Activated T-helper 1 cell treated with anti-CD3 and anti-CD28 coated beads, Interleukin-2, amount 50 U/mL, for 16 hours (primary cell): ENCODE measurements at regions not wholly inside any gene's neighbourhood (a gene's known extent, or its start where the extent isn't known, plus 50 kb on each side); places are given as distances from the start of the nearest gene placed in this dataset.

Experiments used
- DNase-seq, 2 donors: peaks; one replicate each; pipeline ENCODE4 v3.0.0-alpha.2; 2020; ENCODE audit warnings: low read depth in 1 of 2, low spot score in 1 of 2

DNA sequence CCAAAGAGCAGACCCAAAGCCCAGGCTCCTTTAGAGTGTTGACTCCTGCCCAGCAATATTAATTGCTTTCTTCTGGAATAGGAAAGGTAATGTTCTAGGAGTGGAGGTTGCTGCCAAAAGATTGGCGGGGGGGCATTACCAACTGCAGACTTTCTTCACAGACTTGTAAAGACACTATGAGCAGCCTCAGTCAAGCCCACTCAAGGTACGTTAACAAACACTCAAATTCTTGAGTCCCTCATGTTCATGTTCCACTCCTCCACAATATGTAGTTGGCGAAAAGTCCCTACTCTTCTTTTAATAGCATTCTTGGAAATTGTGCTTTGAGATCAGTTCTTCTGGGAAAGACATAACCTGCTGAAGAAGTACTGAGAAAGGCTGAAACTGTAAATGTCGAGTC, 409.2 kb upstream of the KIF2A start:
- no peak for DNase-seq

DNA sequence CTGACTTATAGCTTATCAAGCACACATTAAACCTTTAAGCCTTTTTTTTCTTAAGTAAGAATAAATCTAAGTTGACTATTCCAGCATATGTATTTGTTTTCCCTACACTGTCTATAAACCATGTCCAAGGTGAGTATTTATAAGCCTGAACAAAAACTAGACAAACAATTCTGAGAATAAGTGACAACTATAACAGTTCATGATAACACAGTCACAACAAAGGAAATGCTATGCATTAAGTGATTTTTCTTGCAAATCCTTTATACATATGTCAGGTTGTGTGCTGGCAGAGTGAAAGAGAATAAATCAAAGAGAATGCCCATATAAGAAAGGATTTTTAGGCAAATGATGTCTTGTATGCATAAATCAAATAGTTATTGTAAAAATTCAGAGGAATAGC, 408.8 kb upstream of the KIF2A start:
- DNase-seq: no peak

DNA sequence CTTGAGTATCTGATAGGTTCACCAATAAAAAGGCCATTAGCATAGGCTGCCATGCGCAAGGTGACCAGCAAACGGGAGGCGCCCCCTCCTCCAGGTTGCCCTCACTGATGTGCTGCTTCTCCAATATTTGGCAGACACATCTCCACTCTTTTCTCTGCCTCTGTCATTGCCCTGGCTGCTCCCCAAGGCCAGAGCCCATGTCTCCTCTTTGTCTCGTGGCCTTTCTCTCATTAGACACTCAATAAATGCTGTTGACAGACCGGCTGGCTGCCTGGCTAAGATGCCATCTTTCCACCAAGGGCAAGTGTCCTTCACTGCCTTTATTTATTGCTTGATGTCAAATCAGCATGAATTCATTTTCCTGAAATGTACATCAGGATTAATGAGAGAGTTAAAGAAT, 404.0 kb upstream of the KIF2A start:
- DNase-seq: no peak

DNA sequence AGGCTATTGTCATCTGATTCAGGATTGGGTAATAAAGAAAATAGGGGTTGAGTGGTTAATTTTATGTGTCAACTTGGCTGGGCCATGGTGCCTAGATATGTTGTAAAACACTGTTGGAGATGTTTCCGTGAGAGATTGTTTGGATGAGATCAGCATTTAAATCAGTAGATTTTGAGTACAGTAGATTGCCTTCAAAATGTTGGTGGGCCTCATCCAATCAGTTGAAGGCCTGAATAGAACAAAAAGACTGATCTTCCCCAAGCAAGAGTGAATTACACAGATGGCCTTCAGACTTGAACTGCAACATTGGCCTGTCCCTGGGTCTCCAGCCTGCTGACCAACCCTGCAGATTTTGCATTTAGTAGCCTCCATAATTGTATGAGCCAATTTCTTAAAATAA, 401.3 kb upstream of the KIF2A start:
- no peak for DNase-seq

DNA sequence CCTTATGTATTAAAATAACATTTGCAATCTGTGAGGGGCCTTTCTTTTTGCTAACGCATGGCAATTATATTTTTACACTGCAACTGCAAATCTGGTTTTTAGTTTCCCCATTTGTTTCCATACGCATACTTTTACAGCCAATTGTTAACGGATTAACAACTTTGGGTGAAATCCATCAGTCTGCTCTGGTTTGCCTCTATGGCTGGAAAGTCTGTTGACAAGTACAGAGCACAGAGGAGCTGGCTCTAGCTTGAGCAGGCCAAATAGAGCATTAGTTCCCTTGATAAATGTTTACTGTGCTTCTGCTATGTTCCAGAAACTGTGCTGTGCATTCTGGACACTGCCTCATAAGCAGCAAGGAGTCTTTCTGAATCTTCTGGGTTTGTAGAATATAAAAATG, 400.4 kb upstream of the KIF2A start:
- DNase-seq: no peak

DNA sequence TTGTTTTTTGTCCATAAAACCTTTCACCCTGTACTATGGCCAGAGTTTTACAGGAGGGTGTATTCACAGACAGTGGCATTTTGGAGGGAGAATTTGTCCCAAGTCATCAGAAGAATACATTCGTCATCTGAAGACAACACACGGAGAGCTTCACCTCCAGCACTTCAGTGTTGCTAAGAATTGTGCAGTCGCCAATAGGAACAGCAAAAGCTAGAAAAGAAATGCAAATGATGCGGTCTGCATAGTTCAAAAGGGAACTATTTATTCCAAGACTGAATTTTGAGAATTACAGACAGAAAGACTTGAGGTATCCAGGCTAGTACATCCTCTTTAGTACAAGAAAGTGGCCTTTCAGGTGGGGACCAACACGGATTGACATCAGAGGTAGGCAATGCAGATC, 399.2 kb upstream of the KIF2A start:
- DNase-seq: no peak

DNA sequence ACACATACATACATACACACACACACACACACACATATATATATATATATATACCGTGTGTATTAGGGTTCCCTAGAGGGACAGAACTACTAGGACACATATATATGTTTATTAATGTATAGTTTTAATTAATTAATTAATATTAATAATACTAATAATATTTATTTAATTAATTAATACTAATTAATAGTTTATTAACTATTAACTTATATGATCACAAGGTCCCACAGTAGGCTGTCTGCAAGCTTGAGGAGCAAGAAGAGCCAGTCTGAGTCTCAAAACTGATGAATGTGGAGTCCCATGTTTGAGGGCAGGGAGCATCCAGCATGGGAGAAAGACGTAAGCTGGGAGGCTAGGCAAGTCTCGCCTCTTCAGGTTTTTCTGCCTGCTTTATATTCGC, 398.0 kb upstream of the KIF2A start:
- no peak for DNase-seq

DNA sequence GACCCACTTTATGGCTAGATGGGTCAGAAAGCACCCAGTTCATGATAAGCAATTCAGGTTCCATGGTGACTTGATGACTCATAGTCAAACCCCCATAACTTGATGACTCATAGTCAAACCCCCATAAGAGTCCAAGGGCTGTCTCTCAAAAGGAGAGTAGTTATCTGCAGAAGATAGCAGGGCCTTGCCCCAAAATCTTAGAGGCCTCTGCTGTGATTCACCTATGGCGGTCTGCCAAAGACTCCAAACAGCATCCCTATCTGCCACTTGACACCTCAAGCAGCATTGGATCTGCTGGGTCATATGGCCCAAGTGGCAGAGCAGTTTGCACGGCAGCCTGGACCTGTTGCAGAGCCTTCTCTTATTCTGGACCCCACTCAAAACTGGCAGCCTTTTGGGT, 395.2 kb upstream of the KIF2A start:
- DNase-seq: no peak

DNA sequence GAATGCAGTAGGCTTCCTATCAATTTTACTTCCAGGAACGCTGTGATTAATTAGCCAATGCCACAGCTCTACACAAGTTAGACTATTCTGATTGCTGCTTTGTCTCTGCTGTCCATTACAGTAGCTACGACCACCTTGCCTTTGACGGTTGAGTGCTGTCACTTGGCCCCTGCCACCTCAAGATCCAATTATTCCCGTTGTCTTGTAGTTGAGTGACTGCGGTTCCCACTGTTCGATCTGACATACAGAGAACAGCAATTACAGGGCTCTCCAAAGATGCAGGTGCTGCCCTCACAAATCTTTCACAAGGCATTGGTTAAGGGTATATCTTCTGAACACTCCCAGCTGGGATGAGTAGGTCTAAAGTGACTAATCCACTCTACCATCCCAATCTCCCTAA, 393.4 kb upstream of the KIF2A start:
- DNase-seq: no peak

DNA sequence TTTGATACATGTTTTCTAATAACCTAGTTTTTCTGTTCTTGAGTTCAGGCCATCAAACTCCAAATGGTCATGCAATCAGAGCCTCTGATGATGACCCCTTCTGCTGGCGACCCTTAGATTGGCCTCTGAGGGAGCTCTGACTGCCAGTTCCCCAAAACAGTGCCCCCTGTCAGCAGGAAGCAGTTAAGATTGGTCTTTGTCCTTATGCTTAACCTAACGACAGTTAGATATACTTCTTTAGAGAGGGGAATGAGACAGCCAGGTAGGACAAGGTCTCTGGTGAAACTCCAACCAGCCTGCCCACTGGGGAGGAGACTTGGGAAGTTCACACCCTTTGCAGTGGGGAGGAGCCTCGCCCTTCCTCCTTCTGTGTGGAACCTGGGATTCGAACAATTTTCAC, 390.4 kb upstream of the KIF2A start:
- DNase-seq: no peak

DNA sequence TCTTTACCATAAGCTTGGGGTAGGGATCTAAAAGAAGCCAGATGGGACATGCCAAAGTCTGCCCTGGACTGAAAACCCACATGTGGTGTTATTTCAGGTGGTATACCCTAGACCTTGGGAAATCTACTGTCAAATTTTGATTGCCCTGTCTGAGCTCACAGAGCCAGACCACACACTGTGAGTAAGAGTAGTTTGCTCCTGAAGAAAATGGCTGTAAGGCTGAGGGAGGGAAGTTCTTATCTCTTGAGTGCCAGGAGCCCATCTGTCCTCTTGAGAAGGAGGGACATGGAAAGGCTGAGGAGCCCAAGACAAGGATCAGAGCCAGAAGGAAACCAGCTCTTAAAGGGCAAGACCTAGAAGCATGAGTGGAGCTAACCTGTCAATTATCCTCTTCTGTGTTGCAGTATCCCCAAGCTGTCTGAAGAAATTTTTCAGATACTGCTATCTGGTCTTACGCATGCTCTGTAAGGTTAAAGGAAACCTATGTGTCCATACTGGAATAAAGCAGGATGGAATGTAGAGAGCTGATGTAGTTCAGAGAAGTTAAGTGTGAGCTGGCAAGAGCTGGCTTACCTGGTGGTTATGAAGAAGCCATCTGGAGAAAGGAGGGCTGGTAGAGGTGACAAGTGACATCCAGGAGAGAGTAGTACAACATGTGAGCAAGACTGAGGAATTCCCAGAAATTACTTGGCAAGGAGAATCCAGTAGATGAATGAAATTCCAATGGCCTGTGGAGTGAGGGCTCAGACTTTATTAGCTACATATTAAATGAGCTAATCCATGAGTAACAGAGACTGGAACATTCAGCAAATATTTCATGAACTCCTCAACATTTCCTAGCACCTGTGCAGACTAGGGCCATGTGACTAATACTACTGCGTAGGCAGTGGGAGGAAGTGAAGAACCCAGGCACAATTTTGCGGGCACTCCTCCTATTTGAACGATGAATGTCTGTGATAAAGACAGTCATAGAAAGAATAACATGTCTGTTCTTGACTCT, 389.1 kb upstream of the KIF2A start:
- DNase-seq: no peak

DNA sequence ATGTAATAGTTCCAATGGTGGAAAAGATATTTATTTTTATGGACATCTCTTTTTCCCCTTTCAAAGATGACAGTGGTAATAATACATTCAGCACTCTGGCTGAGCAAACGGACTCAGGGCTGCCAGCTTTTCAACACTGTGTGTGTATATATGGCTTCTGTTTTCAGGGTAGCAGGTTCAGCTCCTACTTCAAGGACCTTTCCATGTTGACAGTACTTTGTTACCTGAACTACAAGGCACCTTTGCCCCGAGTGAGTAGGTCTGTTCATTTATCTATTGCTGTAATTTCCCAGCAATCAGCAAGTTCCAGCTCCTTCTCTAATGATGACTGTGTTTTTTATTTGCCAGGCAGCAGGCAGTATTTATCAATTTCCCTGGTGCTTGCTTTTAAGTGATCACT, 387.4 kb upstream of the KIF2A start:
- DNase-seq: no peak

DNA sequence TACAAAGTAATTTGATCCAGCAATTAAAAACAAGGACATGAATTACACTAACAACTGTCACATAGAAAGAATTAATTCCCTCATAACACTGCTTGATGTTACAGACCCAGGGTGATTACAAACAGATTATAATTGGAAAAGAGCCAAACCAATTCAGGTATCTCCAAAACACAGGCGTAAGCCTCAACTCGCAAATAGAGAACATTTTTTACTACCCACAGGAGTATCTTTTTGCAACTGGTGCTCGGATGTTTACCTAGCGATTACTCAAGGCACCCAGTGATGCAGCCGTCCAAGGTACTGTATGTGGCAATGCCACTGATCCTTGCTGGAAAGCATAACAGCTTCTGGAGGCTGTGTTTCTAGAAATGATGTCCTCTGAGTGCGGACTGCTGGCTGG, 386.1 kb upstream of the KIF2A start:
- no peak for DNase-seq

DNA sequence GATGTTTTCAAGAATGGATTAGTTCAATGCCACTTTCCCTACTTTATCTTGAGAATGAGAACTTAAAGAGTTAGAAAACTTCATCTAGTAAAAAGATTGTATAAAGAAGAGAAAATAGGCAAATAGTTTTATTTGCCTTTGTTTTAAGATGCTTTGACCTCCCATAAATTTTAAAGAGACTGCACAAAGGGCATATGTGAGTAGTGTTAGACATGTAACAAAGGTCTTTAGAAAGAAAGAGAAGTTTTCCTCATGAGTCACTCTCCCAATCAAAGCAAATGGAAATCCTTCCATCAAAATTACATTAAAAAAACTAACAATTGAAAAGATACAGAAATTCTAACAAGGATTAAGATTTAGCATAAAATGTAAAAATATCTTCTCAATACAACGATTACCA, 381.8 kb upstream of the KIF2A start:
- no peak for DNase-seq

DNA sequence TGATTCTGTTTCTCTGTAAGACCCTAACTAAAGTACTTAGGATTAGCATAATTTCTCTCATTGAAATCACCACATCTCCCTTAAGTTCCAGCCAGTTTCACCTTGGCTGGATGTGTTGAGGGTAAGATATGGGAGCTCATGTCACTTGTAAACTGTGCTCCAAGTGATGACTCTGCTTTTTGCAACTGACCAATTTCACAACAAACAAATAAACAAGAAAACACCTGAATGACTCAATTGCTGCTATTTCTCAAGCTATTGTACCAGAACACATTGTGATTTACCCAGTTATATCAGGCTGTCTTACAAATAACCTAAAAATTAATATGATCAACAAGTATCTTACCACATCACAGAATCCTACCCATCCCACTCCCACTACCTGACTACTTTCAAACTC, 379.1 kb upstream of the KIF2A start:
- no peak for DNase-seq

DNA sequence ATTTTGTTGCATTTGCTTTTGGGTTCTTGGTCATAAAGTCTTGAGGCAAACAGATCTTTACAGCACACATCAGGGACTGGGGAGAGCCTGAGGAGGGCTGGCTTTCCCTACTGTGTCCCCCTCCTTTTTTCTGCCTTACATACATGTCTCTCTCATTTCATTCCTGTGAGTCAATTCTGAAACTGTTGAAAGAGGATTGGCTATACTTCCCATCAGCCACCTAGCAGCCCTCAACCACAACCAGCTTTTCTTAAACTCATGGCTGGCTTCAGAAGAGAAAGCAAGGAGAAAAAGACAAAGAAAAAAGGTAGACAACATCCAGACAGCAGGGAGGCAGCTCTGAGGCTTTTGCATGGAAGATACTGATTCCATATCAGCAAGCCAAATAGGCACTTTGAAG, 374.8 kb upstream of the KIF2A start:
- no peak for DNase-seq

DNA sequence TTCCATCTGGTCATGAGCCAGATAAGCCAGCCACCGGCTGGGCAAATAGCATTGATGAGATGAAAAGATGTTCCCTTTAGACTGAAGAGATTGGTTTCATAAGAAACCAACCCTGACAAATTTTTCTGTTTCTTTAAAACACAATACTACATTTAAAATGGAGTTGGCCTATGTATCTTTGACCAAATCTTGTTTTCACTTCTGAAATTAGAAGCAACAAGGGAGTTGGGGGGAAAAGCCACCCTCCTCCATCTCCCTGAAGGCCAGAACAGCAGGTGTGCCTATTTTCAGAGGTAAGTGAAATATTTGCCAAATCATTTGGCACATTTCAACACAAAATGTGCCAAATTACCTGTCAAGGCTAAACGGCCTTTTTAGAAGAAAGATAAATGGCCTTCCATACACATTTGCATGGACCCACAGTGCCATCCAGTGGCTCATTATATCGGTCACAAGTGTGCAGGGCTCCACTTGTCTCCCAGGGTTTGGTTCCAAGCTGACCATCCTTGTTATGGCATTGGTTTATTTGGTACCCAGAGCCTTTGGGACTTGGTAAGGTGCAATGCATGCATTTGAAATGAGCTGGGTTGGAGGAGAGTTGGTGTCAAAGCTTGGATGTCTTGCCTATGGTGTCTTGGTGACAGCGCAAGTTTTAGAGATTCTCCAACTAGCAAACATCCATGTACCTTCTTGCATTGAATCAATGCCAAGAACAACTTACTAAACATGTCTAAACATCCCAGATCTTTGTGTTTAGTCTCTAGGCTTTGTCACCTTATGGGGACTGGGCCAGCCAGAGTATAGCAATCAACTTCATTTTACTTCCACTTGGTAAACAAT, 372.0 kb upstream of the KIF2A start:
- DNase-seq: no peak

DNA sequence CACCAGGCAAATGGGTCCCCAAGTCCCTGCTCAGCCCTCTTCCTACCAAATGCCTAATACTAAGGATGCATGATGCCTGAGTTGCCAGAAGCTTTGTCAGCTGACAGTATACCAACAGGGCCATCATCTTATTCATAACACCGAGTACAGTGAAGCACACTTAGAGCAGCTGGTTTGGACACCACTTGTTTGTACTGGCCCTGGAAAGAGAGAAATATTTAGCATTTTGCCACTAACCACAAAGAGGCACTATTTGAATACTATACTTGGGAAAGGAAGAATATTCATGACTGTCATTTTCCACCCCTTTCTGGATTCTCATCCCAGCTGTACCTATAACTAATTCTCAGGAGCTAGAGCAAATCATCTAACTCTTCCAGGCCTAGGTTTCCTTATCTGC, 364.4 kb upstream of the KIF2A start:
- DNase-seq: no peak

DNA sequence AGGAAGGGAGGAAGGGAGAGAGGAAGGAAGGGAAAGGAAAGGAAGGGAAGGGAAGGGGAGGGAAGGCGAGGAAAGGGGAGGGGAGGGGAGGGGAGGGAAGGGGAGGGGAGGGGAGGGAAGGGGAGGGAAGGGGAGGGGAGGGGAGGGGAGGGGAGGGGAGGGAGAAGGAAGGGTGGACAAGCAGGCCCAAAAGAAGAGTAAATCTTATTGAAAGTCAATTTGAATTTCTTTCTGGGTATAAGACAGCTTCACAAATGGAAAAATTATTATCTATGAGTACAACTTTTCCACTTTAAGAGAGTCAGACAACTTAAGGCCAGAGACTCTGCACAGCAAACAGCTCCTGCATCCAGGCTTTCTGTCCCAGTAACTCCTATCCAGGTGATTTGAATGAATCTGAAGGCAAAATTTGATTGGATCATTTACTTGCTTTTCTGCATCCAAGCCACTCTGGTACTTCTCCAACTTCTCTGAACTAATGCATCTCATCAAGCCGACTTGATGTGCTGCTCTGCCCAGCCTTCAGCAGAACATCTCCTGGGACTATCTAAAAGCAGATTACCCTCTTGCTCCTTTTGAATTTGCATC, 363.4 kb upstream of the KIF2A start:
- DNase-seq: no peak

DNA sequence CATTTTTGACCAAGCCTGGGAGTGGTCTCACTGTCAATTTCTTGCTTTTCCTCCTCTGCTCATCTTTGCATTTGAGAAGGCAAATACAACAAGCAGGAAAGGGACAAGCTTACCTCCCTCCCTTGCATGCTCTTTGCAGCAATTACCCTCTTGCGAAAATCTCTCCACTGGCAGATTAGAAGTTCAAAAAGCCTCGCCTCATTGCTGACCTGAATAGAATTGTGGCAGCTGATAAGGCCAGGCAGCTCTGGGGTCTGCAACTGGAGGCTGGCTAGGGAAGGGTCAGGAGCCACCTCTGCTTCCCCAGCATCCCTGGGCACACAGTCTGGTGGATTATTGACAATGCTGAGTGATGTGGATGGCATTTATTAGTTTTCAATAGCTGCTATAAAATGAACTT, 362.3 kb upstream of the KIF2A start:
- no peak for DNase-seq

DNA sequence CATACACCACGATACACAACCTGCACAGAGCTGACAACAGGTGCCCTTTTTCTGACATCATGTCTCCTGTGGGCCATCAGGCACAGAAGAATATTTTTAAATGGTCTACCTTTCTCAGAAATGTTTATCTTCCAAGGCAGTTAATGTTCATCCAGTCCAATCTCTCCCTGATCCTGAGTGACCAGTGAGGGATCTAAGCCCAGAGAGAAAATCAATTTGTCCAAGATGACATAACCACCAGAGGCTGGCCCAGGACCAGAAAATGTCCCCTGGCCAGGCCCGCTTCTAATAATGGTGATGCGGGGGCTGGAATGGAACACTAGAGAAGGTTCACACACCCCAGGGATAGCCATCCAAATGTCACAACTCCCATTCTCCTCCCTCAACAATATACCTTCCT, 357.9 kb upstream of the KIF2A start:
- no peak for DNase-seq
